CD4-positive, alpha-beta T cell treated with Interleukin-1 beta for 1 hour (primary cell): ENCODE measurements at regions not wholly inside any gene's neighbourhood (a gene's known extent, or its start where the extent isn't known, plus 50 kb on each side); places are given as distances from the start of the nearest gene placed in this dataset.
"Not testable (repeated sequence)": the region's sequence is repeated elsewhere in the genome, so short reads cannot be mapped to it uniquely, and the experiment has no call there.

Experiments
- DNase-seq, 2 donors: peaks; one replicate each; pipeline ENCODE4 v3.0.0-alpha.2; 2020 to 2022

DNA sequence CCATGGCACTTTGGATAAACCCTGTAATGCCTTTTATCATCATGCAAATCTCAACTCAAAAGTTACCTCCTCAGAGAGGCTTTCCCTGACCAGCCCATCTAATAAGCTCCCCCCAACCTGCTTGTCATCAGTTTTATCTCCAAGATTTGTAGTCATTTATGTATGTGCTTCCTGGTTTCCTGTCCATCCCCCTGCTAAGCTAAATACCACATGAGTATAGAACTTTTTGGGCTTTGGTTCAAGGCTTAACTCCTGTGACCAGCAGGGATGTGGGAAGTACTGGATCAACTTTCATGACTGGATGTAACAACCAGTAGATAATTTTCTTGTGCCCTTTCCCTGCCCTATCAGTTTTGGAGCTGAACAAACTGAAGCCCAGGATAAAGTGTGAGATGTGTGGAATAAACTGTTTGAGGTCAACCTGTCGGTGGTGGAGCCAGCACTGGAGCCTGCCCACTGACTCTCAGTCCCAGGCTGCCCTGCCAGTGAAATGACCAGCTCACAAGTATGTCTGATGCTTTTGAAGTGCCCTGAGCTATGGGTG is 148.6 kb downstream of the CYP26A1 start:
- no peak for DNase-seq

DNA sequence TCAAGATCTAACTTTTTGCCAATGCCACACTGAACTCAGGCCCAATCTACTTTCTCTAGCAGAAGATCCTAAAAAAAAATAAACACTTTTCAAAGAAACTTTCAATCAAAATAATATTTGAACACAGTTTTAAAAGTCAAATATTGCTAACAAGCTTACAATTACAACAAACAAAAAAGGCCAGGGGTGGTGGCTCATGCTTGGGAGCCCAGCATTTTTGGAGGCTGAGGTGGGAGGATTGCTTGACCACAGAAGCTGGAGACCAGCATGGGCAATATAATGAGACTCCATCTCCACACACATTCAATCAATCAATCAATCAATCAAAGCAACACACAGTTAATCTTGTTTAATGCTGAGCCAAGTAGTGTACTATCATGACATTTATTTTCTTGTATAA is 149.2 kb downstream of the CYP26A1 start:
- DNase-seq = no peak

DNA sequence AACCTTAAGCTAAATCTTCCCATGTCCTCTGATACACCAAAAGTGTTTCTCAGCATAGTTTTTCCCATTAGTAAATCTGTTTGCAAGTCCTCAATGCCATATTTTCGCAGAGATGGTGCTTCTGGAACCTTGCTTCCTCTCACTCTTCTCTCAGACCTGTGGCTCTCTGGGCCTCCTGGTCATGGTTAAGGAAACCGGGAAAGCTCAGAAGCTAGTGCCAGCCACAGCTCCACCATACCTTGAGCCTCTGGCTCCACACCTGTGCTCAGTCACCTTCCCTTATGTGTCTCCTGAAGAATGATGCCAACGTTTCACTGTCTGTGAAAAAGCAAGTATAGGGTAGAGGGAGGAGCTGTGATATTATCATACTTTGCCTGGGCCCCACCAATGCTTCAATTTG is 149.6 kb downstream of the CYP26A1 start:
- DNase-seq = no peak

DNA sequence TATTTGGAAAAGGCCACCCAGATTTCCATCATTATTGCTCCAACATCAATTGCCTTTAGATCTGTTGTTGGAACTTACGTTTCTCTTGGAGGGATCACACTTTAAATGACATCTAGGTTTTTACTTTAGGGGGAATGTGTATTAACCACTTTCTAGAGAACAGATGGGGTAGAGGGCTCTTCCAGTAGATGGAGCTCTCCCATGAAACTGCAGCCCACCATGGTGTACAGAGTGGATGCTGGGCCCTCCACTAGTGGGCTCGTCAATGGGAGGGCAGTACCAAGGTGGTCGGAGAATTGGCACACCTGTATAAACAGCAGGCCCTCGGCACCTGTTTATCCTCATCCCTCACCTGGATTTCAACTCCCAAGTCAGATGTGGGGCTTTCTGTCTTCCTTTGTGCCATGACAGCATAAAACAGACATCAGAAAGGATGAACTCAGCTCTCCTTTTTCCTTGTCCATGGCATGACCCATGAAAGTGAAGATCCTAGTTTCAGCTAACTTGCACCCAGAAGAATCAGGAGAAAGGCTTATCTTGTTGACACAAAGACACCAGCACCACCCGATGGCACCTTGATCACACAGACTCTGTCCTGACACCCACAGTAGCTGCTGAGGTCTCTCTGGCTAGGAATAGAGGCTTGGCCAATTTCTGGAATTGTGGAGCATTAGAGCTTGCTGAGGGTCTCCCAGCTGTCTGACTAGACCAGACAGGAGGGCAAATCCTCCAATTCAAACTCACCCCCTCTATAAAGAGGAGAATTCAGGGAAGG is 150.5 kb downstream of the CYP26A1 start:
- DNase-seq = no peak

DNA sequence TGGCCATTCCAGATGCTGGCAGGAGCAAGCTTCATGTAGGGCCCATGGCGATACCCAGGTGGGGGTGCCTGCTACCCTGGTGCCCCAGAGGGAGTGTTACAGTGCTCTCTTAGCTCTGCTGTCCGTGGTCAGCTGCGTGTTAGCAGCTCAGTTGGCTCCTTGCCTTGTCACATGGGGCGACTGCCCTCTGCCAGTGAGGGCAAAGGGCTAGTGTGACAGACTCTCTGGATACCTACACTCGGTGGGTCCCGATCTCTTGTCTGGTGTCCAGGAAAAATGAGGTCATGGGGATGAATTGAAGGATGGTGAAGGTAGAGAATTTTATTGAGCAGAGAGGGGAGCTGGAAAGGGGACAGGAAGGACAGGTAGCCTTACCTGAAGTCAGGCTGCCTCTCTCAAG is 152.2 kb downstream of the CYP26A1 start:
- DNase-seq = no peak

DNA sequence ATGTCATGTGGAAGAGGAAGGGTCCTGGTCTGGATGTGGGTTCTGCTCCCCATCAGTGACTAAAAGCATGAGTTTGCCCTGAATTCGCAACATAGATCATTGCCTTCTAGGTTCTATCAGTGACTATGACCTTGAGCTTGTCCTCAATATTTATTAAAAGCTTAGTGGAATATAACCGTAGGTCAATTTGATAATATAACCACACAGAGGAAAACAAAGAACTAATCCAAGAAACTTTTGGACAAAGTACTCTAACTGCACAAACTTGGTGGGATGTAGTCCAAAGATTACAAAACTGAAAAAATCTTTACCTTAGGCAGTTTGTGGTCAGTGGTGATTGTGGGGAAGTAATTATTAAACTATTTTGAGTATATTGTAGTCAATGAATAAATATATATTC is 152.9 kb downstream of the CYP26A1 start:
- no peak for DNase-seq

DNA sequence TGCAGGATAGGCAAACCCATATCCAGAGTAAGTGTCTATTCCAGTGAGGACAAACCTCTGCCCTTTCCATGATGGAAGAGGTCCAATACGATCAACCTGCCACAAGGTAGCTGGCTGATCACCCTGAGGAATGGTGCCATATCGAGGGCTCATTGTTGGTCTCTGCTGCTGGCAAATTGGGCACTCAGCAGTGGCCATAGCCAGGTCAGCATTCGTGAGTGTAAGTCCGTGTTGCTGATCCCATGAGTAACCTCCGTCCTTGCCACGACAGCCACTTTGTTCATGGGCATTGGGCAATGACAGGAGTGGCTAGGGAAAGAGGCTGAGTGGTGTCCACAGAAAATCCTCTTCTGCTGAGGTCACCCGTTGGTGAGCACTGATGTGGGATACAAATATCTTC is 156.9 kb downstream of the CYP26A1 start:
- DNase-seq = not testable (repeated sequence)

DNA sequence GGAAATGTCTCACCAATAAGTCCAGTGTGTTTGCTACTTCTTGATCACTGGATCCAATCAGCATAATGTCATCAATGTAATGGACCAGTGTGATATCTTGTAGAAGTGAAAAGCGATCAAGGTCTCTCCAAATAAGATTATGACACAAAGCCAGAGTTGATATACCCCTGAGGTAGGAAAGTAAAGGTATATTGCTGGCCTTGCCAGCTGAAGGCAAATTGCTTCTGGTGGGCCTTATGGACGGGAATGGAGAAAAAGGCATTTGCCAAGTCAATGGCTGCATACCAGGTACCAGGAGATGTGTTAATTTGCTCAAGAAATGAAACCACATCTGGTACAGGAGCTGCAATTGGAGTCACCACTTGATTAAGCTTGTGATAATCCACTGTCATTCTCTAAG is 158.5 kb downstream of the CYP26A1 start:
- not testable (repeated sequence) for DNase-seq

DNA sequence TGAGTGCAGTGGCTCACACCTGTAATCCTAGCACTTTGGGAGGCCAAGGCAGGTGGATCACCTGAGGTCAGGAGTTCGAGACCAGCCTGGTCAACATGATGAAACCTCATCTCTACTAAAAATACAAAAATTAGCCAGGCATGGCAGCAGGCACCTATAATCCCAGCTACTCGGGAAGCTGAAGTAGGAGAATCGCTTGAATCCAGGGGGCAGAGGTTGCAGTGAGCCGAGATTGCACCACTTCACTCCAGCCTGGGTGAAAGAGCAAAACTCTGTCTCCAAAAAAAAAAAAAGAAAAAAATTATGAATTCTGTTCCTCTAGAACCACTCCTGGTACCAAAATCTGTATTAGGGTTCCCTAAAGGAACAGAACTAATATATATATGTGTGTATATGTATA is 161.2 kb downstream of the CYP26A1 start:
- DNase-seq = not testable (repeated sequence)

DNA sequence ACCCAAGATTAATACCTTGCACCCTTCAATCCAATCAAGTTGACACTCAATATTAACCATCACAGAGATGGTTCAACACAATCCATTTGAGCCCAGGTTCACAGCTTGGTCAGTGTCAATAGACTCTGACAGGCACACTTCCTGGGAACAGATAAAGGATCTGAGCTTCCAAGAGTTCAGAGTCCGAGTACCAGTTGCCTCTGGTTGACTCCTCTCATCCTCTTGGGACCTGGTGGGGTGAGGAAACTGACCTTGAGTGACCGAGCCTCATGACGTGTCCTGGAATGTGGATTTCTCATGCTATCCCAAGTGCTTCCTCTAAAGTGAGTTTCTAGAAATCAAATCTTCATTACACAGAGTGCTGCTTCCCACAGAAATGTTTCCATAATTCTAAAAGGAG is 162.0 kb downstream of the CYP26A1 start:
- DNase-seq = no peak

DNA sequence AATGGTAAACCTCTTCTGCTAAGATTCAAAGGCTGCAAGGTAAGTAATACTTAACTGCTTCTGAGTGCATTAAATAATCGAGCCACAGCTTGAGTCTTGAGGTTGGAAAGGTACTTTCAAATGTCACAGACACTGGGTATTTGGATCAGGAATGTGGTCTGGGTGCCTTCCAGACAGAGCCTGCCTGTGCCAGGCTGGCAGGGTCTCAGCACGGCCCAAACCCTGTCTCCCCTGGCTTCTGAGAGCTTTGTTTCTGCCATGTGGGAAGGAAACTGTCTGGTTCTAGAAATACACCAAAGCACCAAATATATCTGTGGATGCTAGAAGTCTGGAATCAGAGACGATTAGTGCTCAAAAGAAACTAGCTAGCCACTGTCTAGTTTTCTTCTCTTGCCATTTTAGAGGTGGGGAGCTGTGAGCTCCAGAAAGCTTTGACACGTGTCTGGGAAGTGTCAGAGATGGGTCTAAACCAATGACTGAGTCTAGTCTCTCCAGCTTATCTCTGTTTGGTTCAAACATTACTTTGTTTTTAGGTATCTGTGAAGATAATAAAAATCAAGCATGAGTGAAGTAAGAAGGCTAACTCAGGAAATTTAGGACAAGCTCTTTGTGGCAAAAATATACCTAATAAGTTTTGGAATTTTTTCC is 162.8 kb downstream of the CYP26A1 start:
- DNase-seq = no peak

DNA sequence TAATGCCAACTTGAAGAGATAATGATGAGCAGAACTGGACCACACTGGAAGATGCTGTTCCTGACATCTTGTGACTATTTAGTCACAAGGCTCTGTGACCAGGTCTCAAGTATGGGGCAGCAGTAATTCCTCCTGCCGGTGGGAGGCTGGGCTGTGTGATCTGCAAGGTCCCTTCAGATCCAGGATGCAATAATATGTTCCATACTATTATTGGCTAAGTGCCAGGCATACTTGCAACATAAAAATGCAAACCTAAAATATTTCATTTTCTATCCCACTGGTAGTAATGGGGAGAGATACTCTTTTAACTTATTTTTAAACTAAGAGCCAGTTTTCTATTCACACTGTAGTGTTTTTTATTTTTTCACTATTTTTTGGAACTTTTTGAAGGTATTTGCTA is 171.5 kb downstream of the CYP26A1 start:
- DNase-seq = no peak

DNA sequence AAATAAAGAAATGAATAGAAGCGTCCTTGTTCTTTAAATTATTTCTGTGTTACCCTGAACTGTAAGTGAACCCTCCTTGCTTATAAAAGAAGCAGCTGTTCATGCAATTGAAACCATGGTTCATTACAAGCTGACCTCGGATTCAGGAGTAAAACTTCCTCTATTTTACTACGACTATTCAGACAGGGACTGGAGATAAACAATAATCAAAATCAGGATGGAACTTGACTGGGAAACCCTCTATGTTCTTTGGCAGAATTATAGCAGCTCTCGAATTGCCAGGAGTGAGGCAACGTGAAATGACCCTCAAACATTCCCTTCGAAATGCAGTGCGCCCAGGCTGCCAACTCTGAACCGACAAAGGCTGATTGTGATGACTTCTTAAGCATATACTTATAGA is 172.1 kb downstream of the CYP26A1 start:
- no peak for DNase-seq

DNA sequence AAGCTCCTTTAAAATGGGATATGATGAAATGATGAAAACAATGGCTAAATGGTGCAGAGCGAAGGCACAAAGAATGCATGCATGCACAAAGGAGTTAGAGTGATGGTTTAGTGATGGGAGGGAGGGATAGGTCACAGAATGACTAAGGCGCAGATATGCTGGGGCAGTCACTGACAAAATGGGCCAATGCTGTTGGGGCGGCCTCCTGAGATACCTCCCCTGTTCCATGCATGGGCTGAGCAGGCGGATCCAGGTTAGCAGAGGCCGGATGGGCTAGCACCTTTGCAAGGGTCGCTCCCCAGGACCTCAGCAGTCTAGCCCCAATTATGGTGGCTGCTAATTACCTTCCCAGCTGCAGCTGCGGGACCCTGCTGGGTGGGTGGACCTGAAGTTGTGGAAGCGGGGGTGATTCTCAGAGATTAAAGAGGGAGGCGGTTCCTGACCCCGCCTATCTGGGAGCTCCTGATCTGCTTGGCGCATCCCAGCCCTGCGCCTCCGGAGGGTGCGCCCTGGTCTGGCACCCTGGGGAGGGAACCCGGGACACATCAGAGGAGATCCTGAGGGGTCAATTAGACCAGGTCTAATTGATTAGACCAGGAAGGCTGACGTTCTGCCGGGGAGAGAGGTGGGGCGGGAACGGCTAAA is 175.0 kb downstream of the CYP26A1 start:
- no peak for DNase-seq

DNA sequence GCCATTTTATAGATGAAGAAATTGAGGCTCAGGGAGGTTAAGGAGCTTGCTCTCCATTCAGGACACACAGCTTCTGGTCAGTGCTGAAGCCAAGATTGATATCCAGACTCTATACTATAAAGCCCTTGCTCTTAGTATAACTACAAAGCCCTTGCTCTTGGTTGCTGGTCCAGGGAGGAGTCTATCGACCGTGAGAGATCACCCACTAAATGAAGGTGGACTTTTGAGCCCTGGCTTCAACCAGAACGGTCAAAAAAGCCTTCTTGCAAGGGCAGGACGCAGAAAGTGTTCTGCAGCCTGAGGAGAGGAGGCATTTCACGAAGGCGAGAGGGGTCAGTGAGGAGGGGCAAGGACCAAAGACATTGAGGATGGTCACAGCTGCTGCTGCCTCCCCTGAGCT is 176.3 kb downstream of the CYP26A1 start:
- no peak for DNase-seq

DNA sequence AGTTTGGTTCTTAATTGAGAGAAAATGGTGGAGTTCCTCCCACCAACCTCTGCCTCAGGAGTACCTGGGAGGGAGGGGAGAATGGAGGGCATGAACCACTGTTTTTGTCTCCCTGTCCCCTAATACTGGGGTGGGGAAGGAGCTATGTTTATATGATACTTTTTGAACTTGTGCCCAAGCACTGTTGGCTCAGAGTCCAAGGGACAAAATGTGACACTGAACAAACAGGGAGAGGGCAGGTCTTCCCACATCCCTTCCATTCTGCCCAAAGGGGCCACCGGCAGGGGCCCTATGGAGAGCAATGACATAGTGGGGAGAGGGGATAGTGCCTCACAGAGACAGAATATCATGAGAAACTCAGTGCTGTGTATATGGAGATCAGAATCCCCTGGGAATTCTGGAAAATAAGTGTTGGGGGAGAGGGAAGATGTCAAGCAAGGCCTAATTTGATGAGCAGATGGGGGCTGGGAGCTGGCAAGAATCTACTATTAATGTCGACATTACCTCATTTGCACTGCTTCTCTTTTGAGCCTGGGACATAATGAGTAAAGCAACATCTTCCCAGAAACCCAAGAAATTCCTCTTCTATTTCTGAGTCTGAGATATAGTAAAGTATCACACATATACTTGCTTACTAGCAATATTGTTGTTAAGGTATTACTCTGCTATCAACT is 180.6 kb downstream of the CYP26A1 start:
- DNase-seq = no peak

DNA sequence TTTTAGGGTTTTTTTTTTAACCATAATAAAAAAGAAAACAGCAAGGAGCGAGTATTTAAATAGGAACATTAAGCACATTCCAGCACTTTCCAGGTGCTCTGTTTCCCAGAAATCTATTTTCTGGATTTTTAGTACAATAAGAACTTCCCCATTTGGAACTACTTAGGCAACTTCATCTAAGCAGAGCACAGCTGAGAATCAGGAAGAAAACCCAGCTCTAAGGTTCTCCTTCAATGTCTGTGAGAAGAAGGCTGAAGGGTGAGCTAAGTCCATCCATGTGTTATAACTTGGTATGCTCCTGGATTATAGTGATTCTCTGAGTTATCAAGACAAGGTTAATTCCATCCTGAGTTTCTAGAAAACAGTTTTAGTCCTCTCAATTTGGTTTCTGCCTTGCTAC is 181.9 kb downstream of the CYP26A1 start:
- no peak for DNase-seq
